Heart right ventricle (tissue), 16 donors: ENCODE measurements at regions not wholly inside any gene's neighbourhood (a gene's known extent, or its start where the extent isn't known, plus 50 kb on each side); places are given as distances from the start of the nearest gene placed in this dataset.
A peak's percentile ranks its signal among the peaks of the same experiment; 100 is the strongest.

Experiments used
- ATAC-seq, 8 donors: fragments of 200-7000 bp; cut with Tn5 transposase; one replicate each; pipeline ENCODE4 v1.9.1; 2020; ENCODE audit warnings: mild to moderate bottlenecking in 8 of 8, moderate library complexity in 8 of 8, moderate number of reproducible peaks in 1 of 8
- DNase-seq, 2 donors: peaks; one replicate each; pipeline ENCODE4 v3.0.0-alpha.2; 2020
- H3K27ac ChIP-seq, 10 donors: fragments of 200-600 bp; sonication (generic) in 2 of 10; one replicate each; pipeline versions ENCODE4 v1.5.0 to v1.8.0; 2020 to 2022; ENCODE audit warnings: mild to moderate bottlenecking in 3 of 10
- H3K27me3 ChIP-seq, 7 donors: fragments of 200-600 bp; one replicate each; pipeline ENCODE4 v1.8.0; 2021 to 2022; ENCODE audit warnings: mild to moderate bottlenecking in 2 of 7
- H3K36me3 ChIP-seq, 9 donors: fragments of 200-600 bp; sonication (generic) in 1 of 9; one replicate each; pipeline versions ENCODE4 v1.5.0 to v1.8.0; 2020 to 2022; ENCODE audit warnings: mild to moderate bottlenecking in 2 of 9
- H3K4me1 ChIP-seq, 9 donors: fragments of 200-600 bp; sonication (generic) in 1 of 9; one replicate each; pipeline versions ENCODE4 v1.5.0 to v1.8.0; 2020 to 2022; ENCODE audit warnings: mild to moderate bottlenecking in 4 of 9
- H3K4me3 ChIP-seq, 10 donors: fragments of 200-600 bp; sonication (generic) in 2 of 10; one replicate each; pipeline versions ENCODE4 v1.5.0 to v1.8.0; 2020 to 2022; ENCODE audit warnings: mild to moderate bottlenecking in 7 of 10, moderate library complexity in 2 of 10
- H3K9me3 ChIP-seq, 11 donors: fragments of 200-600 bp in 10 of 11; sonication (generic) in 2 of 11; one replicate each; pipeline versions ENCODE4 v1.5.0 to v1.8.0; 2013 to 2022; ENCODE audit warnings: mild to moderate bottlenecking in 2 of 11, control low read depth in 1 of 11, moderate library complexity in 1 of 11
- CTCF ChIP-seq, 9 donors: fragments of 200-600 bp; sonication (generic) in 2 of 9; IDR thresholded peaks; one replicate each; pipeline versions ENCODE4 v1.5.0 to v1.8.0; 2021 to 2022; ENCODE audit warnings: antibody characterized with exemption in 9 of 9, mild to moderate bottlenecking in 5 of 9, moderate library complexity in 1 of 9
- WGBS, 2 donors: extraction: QIAGEN DNeasy Blood & Tissue Kit; methylation state at CpG; one replicate each; pipeline ENCODE4 v1.1.7; 2013; ENCODE audit warnings: inconsistent platforms in 1 of 2; 5-methylcytosine and 5-hydroxymethylcytosine counted together
- intact Hi-C, 10 donors: fragments of 100-400 bp; cut with DNase I; formaldehyde crosslinking; loops; one replicate each; pipeline versions ENCODE4 v1.11.1 to v1.14.2; 2022
- donor health status: Arrhythmogenic right ventricular cardiomyopathy.
- donor health status: ischemic (EF 13 %, LVEDD 7.1; RV severe dilation, severe dysfunction).
- donor health status: healthy with polysubstance abuse.
- donor health status: DM: no; HTN: yes; CAD: no.
- donor health status: DM: no; HTN: no; CAD: no.
- donor health status: ischemic (EF 25% LVEDD 6.9; RV normal size, moderate dysfunction).
- donor health status: ischemic (EF 25% LVEDD 5.7; RV mildly dilated, moderate dysfunction).
- donor health status: healthy.
- donor health status: DM: yes; HTN: yes; CAD: no.
- donor health status: Ischemic cardiomyopathy.
- donor health status: ischemic (EF 35%, LVEDD 5.7; RV mildly dilated, moderate dysfunction).
- donor health status: nonischemic (EF 11% LVEDD 7.7; RV severe dilation, severe dysfunction).
- donor health status: DM: yes; HTN: yes; CAD: no.
- donor health status: PGD.
- donor health status: ischemic (EF 29% LVEDD 5.4; RV normal size, mild dysfunction).
- donor health status: nonischemic (EF 23%, LVEDD 6.1; RV moderate dilation, normal function).

- no peak overlapping the region for H3K27ac ChIP-seq
- ATAC-seq = peak in 1 of 8 donors; percentile 50
- H3K4me3 ChIP-seq = no peak overlapping the region
- no peak for DNase-seq
- no peaks in the 10 kb centered on the region for H3K4me1 ChIP-seq
- H3K9me3 ChIP-seq = peaks cover 0 to 6% (median 0%) of the 10 kb centered on the region in 11 donors
- 53 to 60% methylated on average over 3 of the region's 3 CpGs for WGBS, 2 donors
- H3K36me3 ChIP-seq = no peaks in the 10 kb centered on the region
- H3K27me3 ChIP-seq = no peaks in the 10 kb centered on the region
- peak in 6 of 9 donors; percentile 24 to 39 (median 34) for TF ChIP-seq CTCF (IDR thresholded peaks at IDR 0.05)
- intact Hi-C loops = loop anchor here in 4 of 10 donors (5.0 kb wide), 3 partner anchors 207 to 372 kb away; no protein-coding TSS in a partner anchor
These were observed 668.4 kb downstream of the KCNT2 start for GRCh38 chr1:195939844-195940243.

- 48 to 49% methylated on average over 10 of the region's 10 CpGs for WGBS, 2 donors
- no peaks in the 10 kb centered on the region for H3K27me3 ChIP-seq
- no peaks in the 10 kb centered on the region for H3K9me3 ChIP-seq
- no peaks in the 10 kb centered on the region for H3K4me1 ChIP-seq
- intact Hi-C loops = loop anchor here in 2 of 10 donors (5.0 kb wide), 2 partner anchors 212 to 377 kb away; no protein-coding TSS in a partner anchor
- ATAC-seq = peak in 3 of 8 donors; percentile 19 to 70 (median 52)
- no peak overlapping the region for H3K27ac ChIP-seq
- no peak for DNase-seq
- H3K4me3 ChIP-seq = no peak overlapping the region
- H3K36me3 ChIP-seq = no peaks in the 10 kb centered on the region
- TF ChIP-seq CTCF (IDR thresholded peaks at IDR 0.05) = no peak
These were observed 673.3 kb downstream of the KCNT2 start for GRCh38 chr1:195934817-195935553.

- intact Hi-C loops = no loop called here
- no peak for TF ChIP-seq CTCF (IDR thresholded peaks at IDR 0.05)
- WGBS, 2 donors = 84 to 88% methylated on average over 1 of the region's 1 CpG
- DNase-seq = no peak
- Histone ChIP-seq H3K36me3 (no peaks in the 10 kb centered on the region), H3K4me3 (no peak overlapping the region), H3K27ac (no peak overlapping the region), H3K9me3 (peaks cover 0 to 7% (median 0%) of the 10 kb centered on the region in 11 donors), H3K27me3 (no peaks in the 10 kb centered on the region), H3K4me1 (no peaks in the 10 kb centered on the region)
- ATAC-seq = no peak
These were observed 674.4 kb downstream of the KCNT2 start for GRCh38 chr1:195933835-195934234.

- H3K9me3 ChIP-seq = peaks cover 0 to 18% (median 4%) of the 10 kb centered on the region in 11 donors
- WGBS, 2 donors = 87 to 96% methylated on average over 1 of the region's 1 CpG
These were observed 692.4 kb downstream of the KCNT2 start for GRCh38 chr1:195915826-195916225.

More at GRCh38 chr1:195915826-195916225, 692.4 kb downstream of the KCNT2 start:
- H3K27me3 ChIP-seq = no peaks in the 10 kb centered on the region
- intact Hi-C loops = no loop called here
- DNase-seq = no peak
- H3K4me3 ChIP-seq = no peak overlapping the region
- no peak for TF ChIP-seq CTCF (IDR thresholded peaks at IDR 0.05)
- H3K27ac ChIP-seq = no peak overlapping the region
- no peaks in the 10 kb centered on the region for H3K4me1 ChIP-seq
- no peaks in the 10 kb centered on the region for H3K36me3 ChIP-seq
- no peak for ATAC-seq
